ENCODE measurements at regions not wholly inside any gene's neighbourhood (a gene's known extent, or its start where the extent isn't known, plus 50 kb on each side); places are given as distances from the start of the nearest gene placed in this dataset.

GRCh38 chr6:167557675-167558074, 232.8 kb downstream of the TTLL2 start:
- 24% methylated on average over 5 of the region's 5 CpGs for WGBS (ENCODE audit: low lambda C conversion rate)

GRCh38 chr6:167558246-167559177, 233.6 kb downstream of the TTLL2 start:
- no peak overlapping the region for H3K27ac ChIP-seq (ENCODE audit: low read depth in 2 of 2, low read length in 1 of 2)
- H3K9ac ChIP-seq = no peak overlapping the region
- WGBS (ENCODE audit: low lambda C conversion rate) = 42% methylated on average over 11 of the region's 14 CpGs
- H2AFZ ChIP-seq (ENCODE audit: low read depth) = no peak overlapping the region
- no peak overlapping the region for H3K4me2 ChIP-seq
- no peaks in the 10 kb centered on the region for H3K9me2 ChIP-seq
- no peak for DNase-seq
- H3K4me3 ChIP-seq (ENCODE audit: low read depth in 2 of 2, low read length in 1 of 2) = no peak overlapping the region
- H3K4me1 ChIP-seq (ENCODE audit: control insufficient read depth in 1 of 2, insufficient read depth in 2 of 2, low read depth in 1 of 2, low read length in 1 of 2) = no peaks in the 10 kb centered on the region; a peak in 1 of 4 replicates
- H3K36me3 ChIP-seq (replicated peaks in 1 of 2; ENCODE audit: control insufficient read depth in 1 of 2, insufficient read depth in 2 of 2, low read length in 1 of 2) = no peaks in the 10 kb centered on the region
- H4K20me1 ChIP-seq (ENCODE audit: insufficient read depth) = no peaks in the 10 kb centered on the region
- H3K79me2 ChIP-seq (ENCODE audit: insufficient read depth) = no peaks in the 10 kb centered on the region
- ChIA-PET CTCF (no interaction called here), POLR2A (no interaction called here)
- H3K9me3 ChIP-seq = 0 out of 2 replicates have a peak, but pooled peaks cover 4% of the 10 kb centered on the region
- no peaks in the 10 kb centered on the region for H3K27me3 ChIP-seq (ENCODE audit: insufficient read depth)
- H3F3A ChIP-seq (replicated peaks; ENCODE audit: insufficient read depth) = no peaks in the 10 kb centered on the region
- TF ChIP-seq, protein P1, sequence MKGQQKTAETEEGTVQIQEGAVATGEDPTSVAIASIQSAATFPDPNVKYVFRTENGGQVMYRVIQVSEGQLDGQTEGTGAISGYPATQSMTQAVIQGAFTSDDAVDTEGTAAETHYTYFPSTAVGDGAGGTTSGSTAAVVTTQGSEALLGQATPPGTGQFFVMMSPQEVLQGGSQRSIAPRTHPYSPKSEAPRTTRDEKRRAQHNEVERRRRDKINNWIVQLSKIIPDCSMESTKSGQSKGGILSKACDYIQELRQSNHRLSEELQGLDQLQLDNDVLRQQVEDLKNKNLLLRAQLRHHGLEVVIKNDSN (IDR thresholded peaks at IDR 0.05; ENCODE audit: borderline replicate concordance, low read depth) = no peak
- no peak for TF ChIP-seq NFIC (IDR thresholded peaks at IDR 0.05; ENCODE audit: borderline replicate concordance)
- TF ChIP-seq RFX5 (IDR thresholded peaks at IDR 0.05; ENCODE audit: low read length) = no peak
- no peak for TF ChIP-seq USF2 (IDR thresholded peaks at IDR 0.05; ENCODE audit: borderline replicate concordance, low read depth, low read length)
- TF ChIP-seq, protein P2, sequence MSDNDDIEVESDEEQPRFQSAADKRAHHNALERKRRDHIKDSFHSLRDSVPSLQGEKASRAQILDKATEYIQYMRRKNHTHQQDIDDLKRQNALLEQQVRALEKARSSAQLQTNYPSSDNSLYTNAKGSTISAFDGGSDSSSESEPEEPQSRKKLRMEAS (IDR thresholded peaks at IDR 0.05; ENCODE audit: low read depth) = no peak
- TF ChIP-seq FOXM1 (IDR thresholded peaks at IDR 0.05; ENCODE audit: low read depth) = no peak
- TF ChIP-seq PBX3 (IDR thresholded peaks at IDR 0.05) = no peak
- TF ChIP-seq RAD21 (IDR thresholded peaks at IDR 0.05; ENCODE audit: low read length) = no peak
- no peak for TF ChIP-seq YY1 (IDR thresholded peaks at IDR 0.05; ENCODE audit: low read depth)
- TF ChIP-seq ELF1 (IDR thresholded peaks at IDR 0.05) = no peak
- no peak for TF ChIP-seq POLR2AphosphoS5 (IDR thresholded peaks at IDR 0.05; ENCODE audit: low read depth, low read length)
- TF ChIP-seq IRF3 (IDR thresholded peaks at IDR 0.05; ENCODE audit: low read depth, low read length) = no peak
- TF ChIP-seq MXI1 (IDR thresholded peaks at IDR 0.05; ENCODE audit: low read depth, low read length) = no peak

More at GRCh38 chr6:167557675-167558074, 232.8 kb downstream of the TTLL2 start:
- H3K4me3 ChIP-seq (ENCODE audit: low read depth in 2 of 2, low read length in 1 of 2) = no peak overlapping the region
- 0 out of 2 replicates have a peak, but pooled peaks cover 4% of the 10 kb centered on the region for H3K9me3 ChIP-seq
- TF ChIP-seq RFX5 (IDR thresholded peaks at IDR 0.05; ENCODE audit: low read length) = no peak
- TF ChIP-seq GABPA (IDR thresholded peaks at IDR 0.05; ENCODE audit: low read depth) = no peak
- TF ChIP-seq MXI1 (IDR thresholded peaks at IDR 0.05; ENCODE audit: low read depth, low read length) = no peak
- TF ChIP-seq IRF3 (IDR thresholded peaks at IDR 0.05; ENCODE audit: low read depth, low read length) = no peak
- no peak for TF ChIP-seq TEAD4 (IDR thresholded peaks at IDR 0.05; ENCODE audit: borderline replicate concordance, insufficient read depth)
- no peak for TF ChIP-seq FOXJ3 (CRISPR knock-in tag; IDR thresholded peaks at IDR 0.05)
- no peak for TF ChIP-seq NFIC (IDR thresholded peaks at IDR 0.05; ENCODE audit: borderline replicate concordance)
- TF ChIP-seq EZH2phosphoT487 (IDR thresholded peaks at IDR 0.05; ENCODE audit: borderline replicate concordance, low read depth) = no peak
- no peak for TF ChIP-seq PBX3 (IDR thresholded peaks at IDR 0.05)
- no peaks in the 10 kb centered on the region for H4K20me1 ChIP-seq (ENCODE audit: insufficient read depth)
- H2AFZ ChIP-seq (ENCODE audit: low read depth) = no peak overlapping the region
- H3K79me2 ChIP-seq (ENCODE audit: insufficient read depth) = no peaks in the 10 kb centered on the region
- no peaks in the 10 kb centered on the region for H3K27me3 ChIP-seq (ENCODE audit: insufficient read depth)
- H3K9me2 ChIP-seq = no peaks in the 10 kb centered on the region
- POLR2A ChIA-PET = no interaction called here
- no peak overlapping the region for H3K27ac ChIP-seq (ENCODE audit: low read depth in 2 of 2, low read length in 1 of 2)
- no peaks in the 10 kb centered on the region; a peak in 1 of 4 replicates for H3K4me1 ChIP-seq (ENCODE audit: control insufficient read depth in 1 of 2, insufficient read depth in 2 of 2, low read depth in 1 of 2, low read length in 1 of 2)
- H3K4me2 ChIP-seq = no peak overlapping the region
- no peaks in the 10 kb centered on the region for H3K36me3 ChIP-seq (replicated peaks in 1 of 2; ENCODE audit: control insufficient read depth in 1 of 2, insufficient read depth in 2 of 2, low read length in 1 of 2)
- H3K9ac ChIP-seq = no peak overlapping the region
- CTCF ChIA-PET = no interaction called here
- DNase-seq = no peak
- no peaks in the 10 kb centered on the region for H3F3A ChIP-seq (replicated peaks; ENCODE audit: insufficient read depth)

Measured in SK-N-SH (cell line).